ENCODE measurements at regions not wholly inside any gene's neighbourhood (a gene's known extent, or its start where the extent isn't known, plus 50 kb on each side); places are given as distances from the start of the nearest gene placed in this dataset.

DNA sequence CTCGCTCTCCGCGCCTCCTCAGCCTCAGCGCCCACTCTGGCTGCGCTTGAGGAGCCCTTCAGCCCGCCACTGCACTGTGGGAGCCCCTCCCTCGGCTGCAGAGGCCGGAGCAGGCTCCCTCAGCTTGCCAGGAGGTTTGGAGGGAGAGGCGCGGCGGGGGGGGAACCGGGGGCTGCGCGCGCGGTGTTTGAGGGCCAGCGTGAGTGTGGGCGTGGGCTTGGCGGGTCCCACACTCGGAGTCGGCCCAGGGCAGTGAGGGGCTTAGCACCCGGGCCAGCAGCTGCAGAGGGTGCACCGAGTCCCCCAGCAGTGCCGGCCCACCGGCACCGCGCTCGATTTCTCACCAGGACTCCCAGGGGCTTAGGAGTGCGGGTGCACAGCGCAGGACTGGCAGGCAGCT lies 1220.9 kb downstream of the PCDH9 start:
- H3K9me3 ChIP-seq (ENCODE audit: control insufficient read depth, low read length): no peaks in the 10 kb centered on the region
- WGBS: 94% methylated on average over 30 of the region's 30 CpGs
- H3K27me3 ChIP-seq (ENCODE audit: control insufficient read depth, insufficient read depth): no peaks in the 10 kb centered on the region
- H3K4me3 ChIP-seq (ENCODE audit: low read length): no peak overlapping the region
- DNase-seq: peak in 2 of 3 donors; percentile 16 to 22
- ATAC-seq: no peak
- no peak overlapping the region for H3K27ac ChIP-seq (ENCODE audit: low read length)
- no peaks in the 10 kb centered on the region for H3K4me1 ChIP-seq (ENCODE audit: control insufficient read depth, insufficient read depth, low read length)
- intact Hi-C loops (cut with DNase I): no loop called here

GRCh38 chr13:66003558-66003957 lies 1226.6 kb downstream of the PCDH9 start:
- no peaks in the 10 kb centered on the region for H3K9me3 ChIP-seq (ENCODE audit: control insufficient read depth, low read length)
- H3K4me1 ChIP-seq (ENCODE audit: control insufficient read depth, insufficient read depth, low read length): no peaks in the 10 kb centered on the region
- 93% methylated on average over 1 of the region's 1 CpG for WGBS
- H3K27me3 ChIP-seq (ENCODE audit: control insufficient read depth, insufficient read depth): no peaks in the 10 kb centered on the region
- ATAC-seq (no peak), DNase-seq (no peak)
- H3K4me3 ChIP-seq (ENCODE audit: low read length): no peak overlapping the region
- H3K27ac ChIP-seq (ENCODE audit: low read length): no peak overlapping the region
- intact Hi-C loops (cut with DNase I): no loop called here

DNA sequence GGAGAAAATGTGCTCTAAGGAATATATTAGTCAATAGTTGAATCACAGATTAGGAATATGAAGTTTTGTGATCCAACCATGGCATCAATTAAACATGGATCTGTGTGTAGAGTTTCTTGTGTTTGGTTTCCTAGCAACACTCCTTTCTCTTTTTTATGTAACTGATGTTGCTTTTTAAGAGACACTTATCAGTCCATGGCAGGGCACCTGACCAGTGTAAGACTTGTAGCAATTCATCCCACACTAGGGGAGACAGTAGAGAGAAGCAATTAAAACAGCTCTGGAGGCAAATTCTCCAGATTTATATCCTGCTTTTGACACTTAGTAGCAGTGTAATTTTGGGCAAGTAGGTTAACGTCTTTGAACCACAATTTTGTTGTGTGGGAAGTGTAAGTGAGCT lies 1229.0 kb downstream of the PCDH9 start:
- no peak overlapping the region for H3K27ac ChIP-seq (ENCODE audit: low read length)
- intact Hi-C loops (cut with DNase I): no loop called here
- ATAC-seq: no peak
- H3K27me3 ChIP-seq (ENCODE audit: control insufficient read depth, insufficient read depth): no peaks in the 10 kb centered on the region
- H3K4me3 ChIP-seq (ENCODE audit: low read length): no peak overlapping the region
- H3K9me3 ChIP-seq (ENCODE audit: control insufficient read depth, low read length): no peaks in the 10 kb centered on the region
- H3K4me1 ChIP-seq (ENCODE audit: control insufficient read depth, insufficient read depth, low read length): no peaks in the 10 kb centered on the region
- no peak for DNase-seq
- 54% methylated on average over 1 of the region's 1 CpG for WGBS

DNA sequence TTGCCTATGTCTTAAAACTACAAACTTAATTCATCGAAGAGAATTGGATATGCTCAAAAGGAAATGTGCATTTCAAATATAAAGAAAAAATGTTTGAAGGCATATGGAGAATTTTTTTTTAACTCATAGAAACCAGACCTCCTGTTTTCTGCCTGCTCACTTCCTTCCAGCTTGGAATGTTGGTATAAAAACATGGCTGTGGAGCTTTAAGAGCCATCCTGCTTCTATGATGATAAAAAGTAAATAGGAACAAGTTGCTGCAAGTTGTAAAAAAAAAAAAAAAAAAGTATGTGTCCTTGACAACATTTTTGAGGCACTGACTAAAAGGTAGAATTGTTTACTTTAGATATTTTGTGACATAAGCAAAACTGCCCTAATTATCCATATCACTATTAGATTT lies 1230.7 kb downstream of the PCDH9 start:
- ATAC-seq: no peak
- Histone ChIP-seq H3K4me1 (ENCODE audit: control insufficient read depth, insufficient read depth, low read length) (no peaks in the 10 kb centered on the region), H3K27ac (ENCODE audit: low read length) (no peak overlapping the region), H3K9me3 (ENCODE audit: control insufficient read depth, low read length) (no peaks in the 10 kb centered on the region), H3K4me3 (ENCODE audit: low read length) (no peak overlapping the region), H3K27me3 (ENCODE audit: control insufficient read depth, insufficient read depth) (no peaks in the 10 kb centered on the region)
- 80% methylated on average over 1 of the region's 1 CpG for WGBS
- DNase-seq: no peak
- intact Hi-C loops (cut with DNase I): no loop called here

- no peaks in the 10 kb centered on the region for H3K4me1 ChIP-seq (ENCODE audit: control insufficient read depth, insufficient read depth, low read length)
- H3K27me3 ChIP-seq (ENCODE audit: control insufficient read depth, insufficient read depth): no peaks in the 10 kb centered on the region
- DNase-seq: no peak
- H3K27ac ChIP-seq (ENCODE audit: low read length): no peak overlapping the region
- ATAC-seq: no peak
- no peak overlapping the region for H3K4me3 ChIP-seq (ENCODE audit: low read length)
- intact Hi-C loops (cut with DNase I): no loop called here
- H3K9me3 ChIP-seq (ENCODE audit: control insufficient read depth, low read length): no peaks in the 10 kb centered on the region
Measured at GRCh38 chr13:65990684-65991083, 1239.5 kb downstream of the PCDH9 start.

DNA sequence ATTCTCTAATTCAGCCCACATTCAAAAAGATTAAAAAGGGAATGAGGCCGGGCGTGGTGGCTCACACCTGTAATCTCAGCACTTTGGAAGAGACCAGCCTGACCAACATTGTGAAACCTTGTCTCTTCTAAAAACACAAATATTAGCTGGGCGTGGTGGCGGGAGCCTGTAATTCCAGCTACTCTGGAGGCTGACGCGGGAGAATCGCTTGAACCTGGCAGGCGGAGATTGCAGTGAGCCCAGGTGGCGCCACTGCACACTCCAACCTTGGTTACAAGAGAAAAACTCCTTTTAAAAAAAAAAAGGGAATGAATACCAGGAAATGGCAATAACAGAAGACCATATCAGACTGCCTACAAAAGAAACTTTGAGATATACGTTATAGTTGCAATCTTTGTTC lies 1244.5 kb downstream of the PCDH9 start:
- no peak for DNase-seq
- no peak for ATAC-seq
- Histone ChIP-seq H3K4me1 (ENCODE audit: control insufficient read depth, insufficient read depth, low read length) (no peaks in the 10 kb centered on the region), H3K4me3 (ENCODE audit: low read length) (no peak overlapping the region), H3K9me3 (ENCODE audit: control insufficient read depth, low read length) (no peaks in the 10 kb centered on the region), H3K27me3 (ENCODE audit: control insufficient read depth, insufficient read depth) (no peaks in the 10 kb centered on the region), H3K27ac (ENCODE audit: low read length) (no peak overlapping the region)
- intact Hi-C loops (cut with DNase I): no loop called here
- 91% methylated on average over 10 of the region's 10 CpGs for WGBS

DNA sequence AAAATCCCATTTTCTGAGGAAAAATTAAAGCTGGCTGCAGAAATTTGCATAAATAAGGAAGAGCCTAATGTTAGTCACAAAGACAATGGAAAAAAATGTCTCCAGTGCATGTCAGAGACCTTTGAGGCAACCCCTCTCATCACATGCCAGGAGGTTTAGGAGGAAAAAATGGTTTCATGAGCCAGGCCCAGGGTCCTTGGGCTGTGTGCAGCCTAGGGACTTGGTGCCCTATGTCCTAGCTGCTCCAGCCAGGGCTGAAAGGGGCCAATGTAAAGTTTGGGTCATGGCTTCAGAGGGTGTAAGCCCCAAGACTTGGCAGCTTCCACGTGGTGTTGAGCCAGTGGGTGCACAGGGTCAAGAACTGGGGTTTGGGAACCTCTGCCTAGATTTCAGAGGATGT lies 1252.6 kb downstream of the PCDH9 start:
- WGBS: 60% methylated on average over 1 of the region's 1 CpG
- Histone ChIP-seq H3K4me3 (ENCODE audit: low read length) (no peak overlapping the region), H3K27ac (ENCODE audit: low read length) (no peak overlapping the region), H3K27me3 (ENCODE audit: control insufficient read depth, insufficient read depth) (no peaks in the 10 kb centered on the region), H3K9me3 (ENCODE audit: control insufficient read depth, low read length) (no peaks in the 10 kb centered on the region), H3K4me1 (ENCODE audit: control insufficient read depth, insufficient read depth, low read length) (no peaks in the 10 kb centered on the region)
- ATAC-seq (no peak), DNase-seq (no peak)
- intact Hi-C loops (cut with DNase I): no loop called here

- Histone ChIP-seq H3K4me3 (ENCODE audit: low read length) (no peak overlapping the region), H3K9me3 (ENCODE audit: control insufficient read depth, low read length) (no peaks in the 10 kb centered on the region), H3K4me1 (ENCODE audit: control insufficient read depth, insufficient read depth, low read length) (no peaks in the 10 kb centered on the region), H3K27ac (ENCODE audit: low read length) (no peak overlapping the region), H3K27me3 (ENCODE audit: control insufficient read depth, insufficient read depth) (no peaks in the 10 kb centered on the region)
- 60% methylated on average over 3 of the region's 3 CpGs for WGBS
- DNase-seq (no peak), ATAC-seq (no peak)
- intact Hi-C loops (cut with DNase I): no loop called here
Measured at GRCh38 chr13:65971541-65971940, 1258.6 kb downstream of the PCDH9 start.

DNA sequence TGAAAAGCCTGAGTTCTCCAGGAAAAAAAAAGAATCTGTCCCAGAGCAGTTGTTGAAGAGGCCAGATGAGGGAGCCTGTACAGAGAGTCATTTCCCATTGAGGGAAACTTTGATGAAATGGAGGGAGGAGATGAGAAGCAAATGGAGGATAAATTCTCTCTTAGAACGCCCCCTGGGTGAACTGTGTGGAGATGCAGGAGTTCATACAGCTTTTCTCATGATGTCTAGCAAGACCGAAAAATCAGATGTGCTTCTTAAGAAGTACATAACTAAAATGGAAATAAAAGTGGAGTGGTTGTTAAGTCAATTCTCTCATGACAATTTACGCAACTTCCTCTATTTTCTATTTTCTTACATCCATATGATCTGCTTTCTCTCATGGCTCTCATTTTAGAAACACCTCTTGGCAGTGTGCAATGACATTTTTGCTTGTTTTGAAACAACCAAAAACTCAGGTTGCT lies 1263.1 kb downstream of the PCDH9 start:
- DNase-seq (no peak), ATAC-seq (no peak)
- H3K4me3 ChIP-seq (ENCODE audit: low read length): no peak overlapping the region
- H3K27me3 ChIP-seq (ENCODE audit: control insufficient read depth, insufficient read depth): no peaks in the 10 kb centered on the region
- H3K4me1 ChIP-seq (ENCODE audit: control insufficient read depth, insufficient read depth, low read length): no peaks in the 10 kb centered on the region
- intact Hi-C loops (cut with DNase I): no loop called here
- WGBS: 62% methylated on average over 3 of the region's 3 CpGs
- no peak overlapping the region for H3K27ac ChIP-seq (ENCODE audit: low read length)
- H3K9me3 ChIP-seq (ENCODE audit: control insufficient read depth, low read length): no peaks in the 10 kb centered on the region

GRCh38 chr13:65965501-65965900 lies 1264.6 kb downstream of the PCDH9 start:
- ATAC-seq (no peak), DNase-seq (no peak)
- H3K27me3 ChIP-seq (ENCODE audit: control insufficient read depth, insufficient read depth): no peaks in the 10 kb centered on the region
- H3K4me1 ChIP-seq (ENCODE audit: control insufficient read depth, insufficient read depth, low read length): no peaks in the 10 kb centered on the region
- no peak overlapping the region for H3K4me3 ChIP-seq (ENCODE audit: low read length)
- 88% methylated on average over 2 of the region's 2 CpGs for WGBS
- no peak overlapping the region for H3K27ac ChIP-seq (ENCODE audit: low read length)
- H3K9me3 ChIP-seq (ENCODE audit: control insufficient read depth, low read length): no peaks in the 10 kb centered on the region
- intact Hi-C loops (cut with DNase I): no loop called here

- DNase-seq: no peak
- H3K27ac ChIP-seq (ENCODE audit: low read length): no peak overlapping the region
- no peak for ATAC-seq
- WGBS: 82% methylated on average over 1 of the region's 1 CpG
- intact Hi-C loops (cut with DNase I): no loop called here
- H3K4me1 ChIP-seq (ENCODE audit: control insufficient read depth, insufficient read depth, low read length): no peaks in the 10 kb centered on the region
- H3K27me3 ChIP-seq (ENCODE audit: control insufficient read depth, insufficient read depth): no peaks in the 10 kb centered on the region
- no peaks in the 10 kb centered on the region for H3K9me3 ChIP-seq (ENCODE audit: control insufficient read depth, low read length)
- H3K4me3 ChIP-seq (ENCODE audit: low read length): no peak overlapping the region
Measured at GRCh38 chr13:65964672-65965071, 1265.5 kb downstream of the PCDH9 start.

DNA sequence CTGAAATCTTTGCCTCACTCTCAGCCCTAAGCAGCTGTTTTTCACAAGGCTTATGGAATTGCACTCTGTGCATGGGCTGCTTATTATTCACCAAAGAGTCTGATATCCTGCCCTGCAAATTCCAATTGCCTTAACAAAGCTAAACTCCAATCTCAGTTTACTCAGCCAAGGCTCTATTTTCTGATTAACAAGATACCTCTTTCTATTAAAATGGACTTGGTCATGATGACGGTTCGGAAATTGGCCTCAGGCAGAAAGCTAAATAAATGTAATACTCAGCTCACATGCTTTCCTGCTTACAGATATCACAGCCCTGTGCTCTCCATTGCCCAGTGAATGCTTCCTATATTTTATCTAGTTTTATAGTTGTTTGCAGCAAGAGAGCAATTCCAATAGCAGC lies 1270.8 kb downstream of the PCDH9 start:
- H3K27me3 ChIP-seq (ENCODE audit: control insufficient read depth, insufficient read depth): no peaks in the 10 kb centered on the region
- intact Hi-C loops (cut with DNase I): no loop called here
- H3K9me3 ChIP-seq (ENCODE audit: control insufficient read depth, low read length): no peaks in the 10 kb centered on the region
- H3K4me1 ChIP-seq (ENCODE audit: control insufficient read depth, insufficient read depth, low read length): no peaks in the 10 kb centered on the region
- no peak for DNase-seq
- WGBS: 54% methylated on average over 2 of the region's 2 CpGs
- no peak for ATAC-seq
- H3K4me3 ChIP-seq (ENCODE audit: low read length): no peak overlapping the region
- H3K27ac ChIP-seq (ENCODE audit: low read length): no peak overlapping the region
